ENCODE measurements at regions not wholly inside any gene's neighbourhood (a gene's known extent, or its start where the extent isn't known, plus 50 kb on each side); places are given as distances from the start of the nearest gene placed in this dataset.
A peak's percentile ranks its signal among the peaks of the same experiment; 100 is the strongest.

GRCh38 chr2:46825939-46826568 is 89.6 kb downstream of the MCFD2 start:
- Mint-ChIP-seq H3K4me3 (no peak overlapping the region), H3K27me3 (ENCODE audit: low read depth, poor library complexity) (peaks cover 12% of the 10 kb centered on the region), H3K9me3 (peaks cover 4% of the 10 kb centered on the region), H3K27ac (peak overlapping the region; percentile 67), H3K4me1 (no peaks in the 10 kb centered on the region), H3K36me3 (ENCODE audit: low read depth) (no peaks in the 10 kb centered on the region)
- DNase-seq = no peak
- TF ChIP-seq CTCF (IDR thresholded peaks at IDR 0.05) = no peak

- DNase-seq = no peak
- Mint-ChIP-seq H3K4me3 (no peak overlapping the region), H3K27me3 (ENCODE audit: low read depth, poor library complexity) (peaks cover 16% of the 10 kb centered on the region), H3K36me3 (ENCODE audit: low read depth) (no peaks in the 10 kb centered on the region), H3K9me3 (peaks cover under 1% of the 10 kb centered on the region), H3K4me1 (no peaks in the 10 kb centered on the region), H3K27ac (peak overlapping the region; percentile 67)
- TF ChIP-seq CTCF (IDR thresholded peaks at IDR 0.05) = no peak
Observed at GRCh38 chr2:46825231-46825938, 90.2 kb downstream of the MCFD2 start.

- Mint-ChIP-seq H3K36me3 (ENCODE audit: low read depth) (no peaks in the 10 kb centered on the region), H3K4me1 (no peaks in the 10 kb centered on the region), H3K9me3 (no peaks in the 10 kb centered on the region), H3K27ac (no peak overlapping the region), H3K4me3 (no peak overlapping the region), H3K27me3 (ENCODE audit: low read depth, poor library complexity) (peaks cover 16% of the 10 kb centered on the region)
- no peak for TF ChIP-seq CTCF (IDR thresholded peaks at IDR 0.05)
- no peak for DNase-seq
Observed at GRCh38 chr2:46824611-46825010, 91.0 kb downstream of the MCFD2 start.

- Mint-ChIP-seq H3K36me3 (ENCODE audit: low read depth) (no peaks in the 10 kb centered on the region), H3K27ac (no peak overlapping the region), H3K9me3 (no peaks in the 10 kb centered on the region), H3K4me3 (no peak overlapping the region), H3K4me1 (no peaks in the 10 kb centered on the region), H3K27me3 (ENCODE audit: low read depth, poor library complexity) (peaks cover 16% of the 10 kb centered on the region)
- TF ChIP-seq CTCF (IDR thresholded peaks at IDR 0.05) = no peak
- DNase-seq = no peak
Observed at GRCh38 chr2:46821600-46821999, 94.0 kb downstream of the MCFD2 start.

- H3K9me3 Mint-ChIP-seq = no peaks in the 10 kb centered on the region
- no peaks in the 10 kb centered on the region for H3K4me1 Mint-ChIP-seq
- H3K27me3 Mint-ChIP-seq (ENCODE audit: low read depth, poor library complexity) = peaks cover 26% of the 10 kb centered on the region
- TF ChIP-seq CTCF (IDR thresholded peaks at IDR 0.05) = no peak
- no peak overlapping the region for H3K27ac Mint-ChIP-seq
- no peak for DNase-seq
- H3K36me3 Mint-ChIP-seq (ENCODE audit: low read depth) = no peaks in the 10 kb centered on the region
- H3K4me3 Mint-ChIP-seq = no peak overlapping the region
Observed at GRCh38 chr2:46818819-46819218, 96.8 kb downstream of the MCFD2 start.

- Mint-ChIP-seq H3K4me3 (no peak overlapping the region), H3K27ac (no peak overlapping the region), H3K27me3 (ENCODE audit: low read depth, poor library complexity) (peaks cover 26% of the 10 kb centered on the region), H3K36me3 (ENCODE audit: low read depth) (no peaks in the 10 kb centered on the region), H3K9me3 (no peaks in the 10 kb centered on the region), H3K4me1 (no peaks in the 10 kb centered on the region)
- DNase-seq = no peak
- TF ChIP-seq CTCF (IDR thresholded peaks at IDR 0.05) = no peak
Observed at GRCh38 chr2:46818141-46818621, 97.4 kb downstream of the MCFD2 start.
